ENCODE measurements at regions not wholly inside any gene's neighbourhood (a gene's known extent, or its start where the extent isn't known, plus 50 kb on each side); places are given as distances from the start of the nearest gene placed in this dataset.

DNA sequence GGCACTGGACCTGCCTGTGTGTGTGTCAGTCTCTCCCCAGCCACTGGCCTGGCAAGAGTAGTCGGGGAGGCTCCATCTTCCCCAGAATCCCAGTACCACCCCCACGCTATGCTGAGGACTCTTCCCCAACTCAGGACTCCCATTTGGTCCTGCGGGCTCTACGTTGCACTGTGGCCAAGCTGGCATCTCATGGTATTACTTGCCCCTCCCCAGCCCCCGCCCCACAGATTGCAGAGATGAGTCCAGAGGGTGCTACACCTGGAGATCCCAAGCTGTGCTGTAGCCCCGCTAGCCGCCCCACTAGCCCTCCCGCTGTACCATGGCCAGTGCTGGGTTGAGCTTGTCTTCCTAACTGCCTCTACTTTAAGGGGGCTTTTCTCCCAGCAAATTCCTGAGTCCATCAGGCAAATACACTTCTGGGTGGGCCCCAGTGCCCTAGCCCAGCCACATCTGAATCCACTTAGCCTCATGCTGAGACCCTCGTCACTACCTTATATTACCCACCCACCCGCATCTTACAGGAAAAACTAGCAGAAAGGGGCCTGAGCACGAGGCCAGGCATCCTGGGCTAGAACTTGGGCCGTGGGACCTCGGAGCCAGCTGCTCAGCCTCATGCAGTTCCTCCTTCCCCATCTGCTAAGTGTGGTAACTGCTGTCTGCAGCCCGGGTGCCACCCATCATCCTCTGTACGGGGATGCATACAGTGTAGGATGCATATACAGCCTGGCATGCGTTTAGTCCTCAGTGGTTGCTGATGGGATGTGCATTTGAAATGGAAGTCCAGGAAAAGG, 65.8 kb upstream of the CACUL1 start:
- H2BK5ac ChIP-seq (ENCODE audit: low read depth, low read length): no peak overlapping the region
- H3K56ac ChIP-seq (replicated peaks; ENCODE audit: insufficient read length, low read depth, low read length): no peak overlapping the region
- ChIA-PET CTCF (ENCODE audit: partially characterized antibody) (interaction anchor here (0.9 to 1.2 kb wide), 4 partner anchors 17 to 70 kb away, joined by 3 to 4 read pairs (median 4); no protein-coding TSS in a partner anchor), POLR2A (ENCODE audit: partially characterized antibody) (interaction anchor here (0.6 to 1.2 kb wide), 2 partner anchors 23 to 211 kb away, joined by 3 read pairs; no protein-coding TSS in a partner anchor)
- H2BK120ac ChIP-seq (replicated peaks; ENCODE audit: low read depth, low read length): no peak overlapping the region
- H2BK12ac ChIP-seq (ENCODE audit: low read depth, low read length): no peak overlapping the region
- no peaks in the 10 kb centered on the region for H3K9me3 ChIP-seq (ENCODE audit: insufficient read depth in 2 of 2, low read depth in 1 of 2, low read length in 1 of 2)
- H3K27ac ChIP-seq (ENCODE audit: low read depth, low read length): no peak overlapping the region
- no peaks in the 10 kb centered on the region for H3K4me1 ChIP-seq (replicated peaks in 1 of 4; ENCODE audit: control insufficient read depth in 3 of 4, insufficient read depth in 4 of 4, low read length in 3 of 4)
- H3K14ac ChIP-seq (ENCODE audit: insufficient read length): no peak overlapping the region
- no peaks in the 10 kb centered on the region for H3K79me2 ChIP-seq (ENCODE audit: control insufficient read depth in 1 of 2, insufficient read depth in 2 of 2, low read length in 2 of 2)
- no peak overlapping the region for H3K4me3 ChIP-seq (ENCODE audit: extremely low read depth in 1 of 4, insufficient read depth in 2 of 4, low read depth in 3 of 4, low read length in 4 of 4)
- H3K9ac ChIP-seq (replicated peaks in 1 of 4; ENCODE audit: extremely low read depth in 1 of 4, low read depth in 3 of 4, low read length in 3 of 4): no peak overlapping the region
- H3K27me3 ChIP-seq (replicated peaks in 1 of 4; ENCODE audit: control insufficient read depth in 3 of 4, extremely low read depth in 1 of 4, insufficient read depth in 3 of 4, low read length in 3 of 4): no peaks in the 10 kb centered on the region
- FAIRE-seq (no peak), DNase-seq (ENCODE audit: low read depth in 1 of 2, low spot score in 2 of 2) (no peak)
- H2AFZ ChIP-seq (ENCODE audit: low read length): no peak overlapping the region
- H4K5ac ChIP-seq (ENCODE audit: insufficient read length, low read depth, low read length): no peak overlapping the region
- no peak overlapping the region for H2AK5ac ChIP-seq (ENCODE audit: low read depth, low read length)
- H2BK20ac ChIP-seq (ENCODE audit: low read length): no peak overlapping the region
- no peaks in the 10 kb centered on the region; the same call in 1 of the 2 replicates for H3K23me2 ChIP-seq (ENCODE audit: low read depth, low read length)
- H3K36me3 ChIP-seq (ENCODE audit: control insufficient read depth in 2 of 4, insufficient read depth in 4 of 4, low read length in 3 of 4): no peaks in the 10 kb centered on the region
- H3K23ac ChIP-seq (ENCODE audit: insufficient read length): no peak overlapping the region
- no peaks in the 10 kb centered on the region for H4K20me1 ChIP-seq (replicated peaks in 1 of 2; ENCODE audit: control insufficient read depth in 1 of 2, insufficient read depth in 2 of 2, low read length in 2 of 2)
- H3K18ac ChIP-seq (ENCODE audit: extremely low read depth, low read length): no peak overlapping the region
- H3K79me1 ChIP-seq (ENCODE audit: low read depth, low read length): no peaks in the 10 kb centered on the region
- 86% methylated on average over 16 of the region's 16 CpGs; no CpG with 5 or more reads in 1 of the 2 experiments for whole genome bisulfite sequencing, 2 experiments (ENCODE audit: extremely low coverage in 1 of 2, insufficient coverage in 1 of 2, insufficient read length in 1 of 2, insufficient replicate concordance in 2 of 2, low coverage in 1 of 2, low lambda C conversion rate in 2 of 2, missing lambda C conversion rate in 1 of 2)
- no peak overlapping the region for H3K4ac ChIP-seq (replicated peaks; ENCODE audit: insufficient read length, low read depth, low read length)
- H4K91ac ChIP-seq (replicated peaks; ENCODE audit: insufficient read length, low read length): no peak overlapping the region
- H3K4me2 ChIP-seq (ENCODE audit: insufficient read depth in 1 of 2, low read depth in 2 of 2, low read length in 2 of 2): no peak overlapping the region
- no peak overlapping the region for H2BK15ac ChIP-seq (ENCODE audit: low read length)
- peak overlapping the region; percentile 57; the same call in 1 of the 2 replicates for H4K8ac ChIP-seq (ENCODE audit: extremely low read depth, insufficient read depth, low read length)
- no peak for TF ChIP-seq CTBP2 (IDR thresholded peaks at IDR 0.05; ENCODE audit: borderline replicate concordance, insufficient read depth, insufficient read length, low read length)
- TF ChIP-seq, protein P1, sequence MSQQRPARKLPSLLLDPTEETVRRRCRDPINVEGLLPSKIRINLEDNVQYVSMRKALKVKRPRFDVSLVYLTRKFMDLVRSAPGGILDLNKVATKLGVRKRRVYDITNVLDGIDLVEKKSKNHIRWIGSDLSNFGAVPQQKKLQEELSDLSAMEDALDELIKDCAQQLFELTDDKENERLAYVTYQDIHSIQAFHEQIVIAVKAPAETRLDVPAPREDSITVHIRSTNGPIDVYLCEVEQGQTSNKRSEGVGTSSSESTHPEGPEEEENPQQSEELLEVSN (IDR thresholded peaks at IDR 0.05): no peak
- TF ChIP-seq SIX5 (IDR thresholded peaks at IDR 0.05; ENCODE audit: low read depth, low read length): no peak
- no peak for TF ChIP-seq RXRA (IDR thresholded peaks at IDR 0.05; ENCODE audit: insufficient read depth, low read depth, low read length)
- TF ChIP-seq SP4 (IDR thresholded peaks at IDR 0.05; ENCODE audit: low read length): no peak
- no peak for TF ChIP-seq ZNF274 (IDR thresholded peaks at IDR 0.05; ENCODE audit: borderline replicate concordance, extremely low read depth, low read length)
- TF ChIP-seq JUND (IDR thresholded peaks at IDR 0.05; ENCODE audit: low read length): no peak
- TF ChIP-seq BCL11A (IDR thresholded peaks at IDR 0.05; ENCODE audit: low read depth in 2 of 2, low read length in 2 of 2): no peak
- TF ChIP-seq KDM5A (IDR thresholded peaks at IDR 0.05; ENCODE audit: low read length): no peak
- TF ChIP-seq EP300 (IDR thresholded peaks at IDR 0.05; ENCODE audit: borderline replicate concordance in 1 of 2, low read depth in 2 of 2, low read length in 2 of 2): no peak
- no peak for TF ChIP-seq SAP30 (IDR thresholded peaks at IDR 0.05; ENCODE audit: insufficient read depth, insufficient replicate concordance, low read length)
- no peak for TF ChIP-seq BACH1 (IDR thresholded peaks at IDR 0.05; ENCODE audit: low read length)

Measured in H1 (cell line).